ENCODE measurements at regions not wholly inside any gene's neighbourhood (a gene's known extent, or its start where the extent isn't known, plus 50 kb on each side); places are given as distances from the start of the nearest gene placed in this dataset.

- H3K4me3 ChIP-seq (ENCODE audit: low read depth, low read length): no peak overlapping the region
- no peak for TF ChIP-seq CTCF (IDR thresholded peaks at IDR 0.05; ENCODE audit: borderline replicate concordance, insufficient read depth, low read depth, low read length)
These were observed 118.2 kb upstream of the RASGRP1 start for GRCh38 chr15:38682861-38683260.

GRCh38 chr15:38683382-38684242 lies 119.0 kb upstream of the RASGRP1 start:
- no peak overlapping the region for H3K4me3 ChIP-seq (ENCODE audit: low read depth, low read length)
- TF ChIP-seq CTCF (IDR thresholded peaks at IDR 0.05; ENCODE audit: borderline replicate concordance, insufficient read depth, low read depth, low read length): peak; percentile 57

GRCh38 chr15:38684440-38685010 lies 119.9 kb upstream of the RASGRP1 start:
- H3K4me3 ChIP-seq (ENCODE audit: low read depth, low read length): no peak overlapping the region

GRCh38 chr15:38685686-38686339 lies 121.2 kb upstream of the RASGRP1 start:
- no peak for TF ChIP-seq CTCF (IDR thresholded peaks at IDR 0.05; ENCODE audit: borderline replicate concordance, insufficient read depth, low read depth, low read length)
- no peak overlapping the region for H3K4me3 ChIP-seq (ENCODE audit: low read depth, low read length)

More at GRCh38 chr15:38684440-38685010, 119.9 kb upstream of the RASGRP1 start:
- no peak for TF ChIP-seq CTCF (IDR thresholded peaks at IDR 0.05; ENCODE audit: borderline replicate concordance, insufficient read depth, low read depth, low read length)

- no peak overlapping the region for H3K4me3 ChIP-seq (ENCODE audit: low read depth, low read length)
- TF ChIP-seq CTCF (IDR thresholded peaks at IDR 0.05; ENCODE audit: borderline replicate concordance, insufficient read depth, low read depth, low read length): no peak
These were observed 122.7 kb upstream of the RASGRP1 start for GRCh38 chr15:38687340-38687739.

GRCh38 chr15:38687775-38688495 lies 123.3 kb upstream of the RASGRP1 start:
- no peak for TF ChIP-seq CTCF (IDR thresholded peaks at IDR 0.05; ENCODE audit: borderline replicate concordance, insufficient read depth, low read depth, low read length)
- no peak overlapping the region for H3K4me3 ChIP-seq (ENCODE audit: low read depth, low read length)

Measured in GM12875 (cell line).